ENCODE measurements at regions not wholly inside any gene's neighbourhood (a gene's known extent, or its start where the extent isn't known, plus 50 kb on each side); places are given as distances from the start of the nearest gene placed in this dataset.
A peak's percentile ranks its signal among the peaks of the same experiment; 100 is the strongest.

GRCh38 chr17:6231886-6232731 is 161.9 kb downstream of the WSCD1 start:
- no peak for FAIRE-seq
- no peaks in the 10 kb centered on the region for H3K27me3 ChIP-seq (replicated peaks in 1 of 4; ENCODE audit: control insufficient read depth in 3 of 4, extremely low read depth in 1 of 4, insufficient read depth in 3 of 4, low read length in 3 of 4)
- H3K4me2 ChIP-seq (ENCODE audit: insufficient read depth in 1 of 2, low read depth in 2 of 2, low read length in 2 of 2): no peak overlapping the region
- no peak overlapping the region for H3K4ac ChIP-seq (replicated peaks; ENCODE audit: insufficient read length, low read depth, low read length)
- H2BK20ac ChIP-seq (ENCODE audit: low read length): peak overlapping the region; percentile 98; the same call in 1 of the 2 replicates
- no peak overlapping the region for H2AK5ac ChIP-seq (ENCODE audit: low read depth, low read length)
- peak overlapping the region; percentile 81; the same call in 1 of the 2 replicates for H2BK15ac ChIP-seq (ENCODE audit: low read length)
- no peak overlapping the region for H3K56ac ChIP-seq (replicated peaks; ENCODE audit: insufficient read length, low read depth, low read length)
- H4K8ac ChIP-seq (ENCODE audit: extremely low read depth, insufficient read depth, low read length): no peak overlapping the region
- POLR2A ChIA-PET (ENCODE audit: partially characterized antibody): interaction anchor here (0.7 kb wide), 1 partner anchor 10 kb away, joined by 3 read pairs; no protein-coding TSS in a partner anchor
- CTCF ChIA-PET (ENCODE audit: partially characterized antibody): interaction anchor here (0.5 to 1.3 kb wide), 5 partner anchors 9 to 443 kb away, joined by 3 to 4 read pairs (median 3); no protein-coding TSS in a partner anchor
- H2AFZ ChIP-seq (ENCODE audit: low read length): peak overlapping the region; percentile 94
- H3K36me3 ChIP-seq (ENCODE audit: control insufficient read depth in 2 of 4, insufficient read depth in 4 of 4, low read length in 3 of 4): no peaks in the 10 kb centered on the region; a peak in 1 of 8 replicates
- H4K5ac ChIP-seq (ENCODE audit: insufficient read length, low read depth, low read length): no peak overlapping the region
- no peak overlapping the region for H3K9ac ChIP-seq (replicated peaks in 1 of 4; ENCODE audit: extremely low read depth in 1 of 4, low read depth in 3 of 4, low read length in 3 of 4)
- WGBS, 2 experiments (ENCODE audit: extremely low coverage in 1 of 2, insufficient coverage in 1 of 2, insufficient read length in 1 of 2, insufficient replicate concordance in 2 of 2, low coverage in 1 of 2, low lambda C conversion rate in 2 of 2, missing lambda C conversion rate in 1 of 2): 83% methylated on average over 21 of the region's 21 CpGs; no CpG with 5 or more reads in 1 of the 2 experiments
- peak overlapping the region; percentile 73 for H3K18ac ChIP-seq (ENCODE audit: extremely low read depth, low read length)
- no peak overlapping the region for H3K4me3 ChIP-seq (ENCODE audit: extremely low read depth in 1 of 4, insufficient read depth in 2 of 4, low read depth in 3 of 4, low read length in 4 of 4)
- H2BK12ac ChIP-seq (ENCODE audit: low read depth, low read length): peak overlapping the region; percentile 80; the same call in 1 of the 2 replicates
- H3K79me2 ChIP-seq (ENCODE audit: control insufficient read depth in 1 of 2, insufficient read depth in 2 of 2, low read length in 2 of 2): peaks cover 0 to 3% of the 10 kb centered on the region in 2 experiments; a peak in 1 of 4 replicates
- no peak overlapping the region for H3K23ac ChIP-seq (ENCODE audit: insufficient read length)
- no peak overlapping the region for H4K91ac ChIP-seq (replicated peaks; ENCODE audit: insufficient read length, low read length)
- no peak overlapping the region for H3K14ac ChIP-seq (ENCODE audit: insufficient read length)
- no peak overlapping the region for H3K27ac ChIP-seq (ENCODE audit: low read depth, low read length)
- H3K23me2 ChIP-seq (ENCODE audit: low read depth, low read length): 0 out of 2 replicates have a peak, but pooled peaks cover 2% of the 10 kb centered on the region
- TF ChIP-seq SIRT6 (IDR thresholded peaks at IDR 0.05; ENCODE audit: low read length): no peak
- no peak for TF ChIP-seq EP300 (IDR thresholded peaks at IDR 0.05; ENCODE audit: borderline replicate concordance in 1 of 2, low read depth in 2 of 2, low read length in 2 of 2)
- no peak for TF ChIP-seq KDM4A (IDR thresholded peaks at IDR 0.05; ENCODE audit: low read depth, low read length, severe bottlenecking)
- TF ChIP-seq USF2 (IDR thresholded peaks at IDR 0.05; ENCODE audit: low read length): no peak
- no peaks in the 10 kb centered on the region for H4K20me1 ChIP-seq (replicated peaks in 1 of 2; ENCODE audit: control insufficient read depth in 1 of 2, insufficient read depth in 2 of 2, low read length in 2 of 2)
- H3K79me1 ChIP-seq (ENCODE audit: low read depth, low read length): no peaks in the 10 kb centered on the region
- peaks cover 0 to 4% (median 2%) of the 10 kb centered on the region in 4 experiments; a peak in 4 of 7 replicates for H3K4me1 ChIP-seq (replicated peaks in 1 of 4; ENCODE audit: control insufficient read depth in 3 of 4, insufficient read depth in 4 of 4, low read length in 3 of 4)
- no peak overlapping the region for H2BK120ac ChIP-seq (replicated peaks; ENCODE audit: low read depth, low read length)
- H2BK5ac ChIP-seq (ENCODE audit: low read depth, low read length): peak overlapping the region; percentile 60; the same call in 1 of the 2 replicates
- no peaks in the 10 kb centered on the region for H3K9me3 ChIP-seq (ENCODE audit: insufficient read depth in 2 of 2, low read depth in 1 of 2, low read length in 1 of 2)
- no peak for DNase-seq (ENCODE audit: low read depth in 1 of 2, low spot score in 2 of 2)

Measured in H1 (cell line).